DND-41 (cell line): ENCODE measurements at regions not wholly inside any gene's neighbourhood (a gene's known extent, or its start where the extent isn't known, plus 50 kb on each side); places are given as distances from the start of the nearest gene placed in this dataset.

Source experiments
- CTCF ChIP-seq: IDR thresholded peaks from 2 replicates; pipeline ENCODE4 v1.5.1; 2012; ENCODE audit warnings: borderline replicate concordance, low read length, moderate library complexity, mild to moderate bottlenecking; ENCODE audit not compliant: poor library complexity, severe bottlenecking; ENCODE audit errors: extremely low read depth
- EZH2 ChIP-seq: IDR thresholded peaks from 3 replicates; pipeline ENCODE4 v1.6.1; 2012; ENCODE audit warnings: borderline replicate concordance, low read depth, mild to moderate bottlenecking, moderate library complexity, low read length, inconsistent platforms; ENCODE audit not compliant: severe bottlenecking

- TF ChIP-seq CTCF (no peak), EZH2 (no peak)
Observed at GRCh38 chr11:134508219-134508990, 96.4 kb upstream of the B3GAT1 start.
